ENCODE measurements at regions not wholly inside any gene's neighbourhood (a gene's known extent, or its start where the extent isn't known, plus 50 kb on each side); places are given as distances from the start of the nearest gene placed in this dataset.

DNA sequence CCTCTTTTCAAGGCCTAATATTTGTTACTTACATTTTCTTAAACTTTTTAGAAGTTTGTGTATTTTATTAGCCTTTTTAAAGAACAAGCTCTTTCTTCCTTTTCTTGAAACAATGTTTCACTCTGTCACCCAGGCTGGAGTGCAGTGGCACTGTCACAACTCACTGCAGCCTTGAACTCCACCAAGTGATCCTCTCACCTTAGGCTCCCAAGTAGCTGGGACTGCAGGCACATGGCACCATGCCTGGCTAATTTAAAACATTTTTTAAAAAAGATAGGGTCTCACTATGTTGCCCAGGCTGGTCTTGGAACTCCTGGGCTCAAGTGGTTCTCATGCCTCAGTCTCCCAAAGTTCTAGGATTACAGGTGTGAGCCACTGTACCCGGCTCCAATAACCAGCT lies 192.2 kb upstream of the SPRY2 start:
- no CpG with 5 or more reads among the region's 1 CpG for WGBS (ENCODE audit: insufficient coverage)
- CTCF ChIA-PET: no interaction called here

DNA sequence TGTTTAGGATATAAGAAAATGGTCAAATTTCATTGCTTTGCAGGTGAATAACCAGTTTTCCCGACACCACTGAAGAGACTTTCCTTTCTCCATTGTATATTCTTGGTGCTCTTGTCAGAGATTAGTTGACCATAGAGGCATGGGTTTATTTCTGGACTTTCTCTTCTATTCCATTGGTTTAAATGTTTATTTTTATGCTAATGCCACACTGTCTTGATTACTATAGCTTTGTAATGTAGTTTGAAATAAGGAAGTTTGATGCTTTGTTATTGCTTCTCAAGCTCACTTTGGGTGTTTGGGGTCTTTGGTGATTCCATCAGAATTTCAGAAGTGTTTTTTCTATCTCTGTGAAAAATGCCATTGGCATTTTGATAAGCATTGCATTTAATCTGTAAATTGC lies 190.0 kb upstream of the SPRY2 start:
- no peaks in the 10 kb centered on the region for H3K4me1 Mint-ChIP-seq
- peaks cover 7 to 22% (median 10%) of the 10 kb centered on the region in 3 donors for H3K9me3 Mint-ChIP-seq
- H3K4me3 Mint-ChIP-seq: no peak overlapping the region
- H3K27me3 Mint-ChIP-seq: no peaks in the 10 kb centered on the region
- Histone ChIP-seq H3K9me3 (no peaks in the 10 kb centered on the region), H3K36me3 (ENCODE audit: control insufficient read depth in 2 of 2, extremely low read depth in 1 of 2, insufficient read depth in 1 of 2, low read length in 1 of 2) (no peaks in the 10 kb centered on the region), H3K4me3 (ENCODE audit: control insufficient read depth in 1 of 2, extremely low read depth in 1 of 2, low read length in 1 of 2) (no peak overlapping the region), H3K4me1 (ENCODE audit: control insufficient read depth in 1 of 2, extremely low read depth in 1 of 2, insufficient read depth in 2 of 2, low read length in 2 of 2) (no peaks in the 10 kb centered on the region), H3K27me3 (replicated peaks in 1 of 2; ENCODE audit: control insufficient read depth in 2 of 2, extremely low read depth in 1 of 2, insufficient read depth in 2 of 2, low read length in 1 of 2) (no peaks in the 10 kb centered on the region), H3K27ac (ENCODE audit: low read length) (no peak overlapping the region)
- CTCF ChIA-PET: no interaction called here
- WGBS (ENCODE audit: insufficient coverage): no CpG with 5 or more reads among the region's 1 CpG
- no peaks in the 10 kb centered on the region for H3K36me3 Mint-ChIP-seq
- DNase-seq (no peak), ATAC-seq (replicated peaks in 1 of 4) (no peak)
- H3K27ac Mint-ChIP-seq: no peak overlapping the region
- POLR2A ChIA-PET: no interaction called here

More for the DNA sequence above, 192.2 kb upstream of the SPRY2 start:
- no peaks in the 10 kb centered on the region for H3K4me1 ChIP-seq (ENCODE audit: control insufficient read depth in 1 of 2, extremely low read depth in 1 of 2, insufficient read depth in 2 of 2, low read length in 2 of 2)
- Mint-ChIP-seq H3K27ac (no peak overlapping the region), H3K9me3 (peaks cover 7 to 15% (median 13%) of the 10 kb centered on the region in 3 donors), H3K36me3 (no peaks in the 10 kb centered on the region), H3K27me3 (no peaks in the 10 kb centered on the region), H3K4me3 (no peak overlapping the region), H3K4me1 (no peaks in the 10 kb centered on the region)
- H3K4me3 ChIP-seq (ENCODE audit: control insufficient read depth in 1 of 2, extremely low read depth in 1 of 2, low read length in 1 of 2): no peak overlapping the region
- no peaks in the 10 kb centered on the region for H3K9me3 ChIP-seq
- POLR2A ChIA-PET: no interaction called here
- ATAC-seq (replicated peaks in 1 of 4) (no peak), DNase-seq (no peak)
- no peaks in the 10 kb centered on the region for H3K36me3 ChIP-seq (ENCODE audit: control insufficient read depth in 2 of 2, extremely low read depth in 1 of 2, insufficient read depth in 1 of 2, low read length in 1 of 2)
- no peaks in the 10 kb centered on the region for H3K27me3 ChIP-seq (replicated peaks in 1 of 2; ENCODE audit: control insufficient read depth in 2 of 2, extremely low read depth in 1 of 2, insufficient read depth in 2 of 2, low read length in 1 of 2)
- no peak overlapping the region for H3K27ac ChIP-seq (ENCODE audit: low read length)

DNA sequence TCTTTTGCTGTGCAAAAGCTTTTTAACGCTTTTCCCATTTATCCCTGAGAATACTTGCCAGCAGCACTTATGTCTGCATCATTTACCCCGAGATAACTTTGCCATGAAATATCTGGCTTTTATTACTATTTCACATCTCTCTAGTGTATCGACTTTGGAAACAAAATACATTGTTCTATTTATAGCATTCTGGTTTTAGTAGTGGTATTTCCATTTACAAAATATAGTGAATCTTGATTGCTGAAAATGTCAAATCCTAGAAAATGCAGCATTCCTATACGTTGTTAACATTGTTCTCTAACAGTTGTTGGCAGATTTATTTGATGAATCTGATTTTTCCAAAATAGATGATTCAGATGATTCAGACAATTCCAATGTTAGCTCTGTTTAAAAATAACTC lies 189.3 kb upstream of the SPRY2 start:
- Histone ChIP-seq H3K4me3 (ENCODE audit: control insufficient read depth in 1 of 2, extremely low read depth in 1 of 2, low read length in 1 of 2) (no peak overlapping the region), H3K27me3 (replicated peaks in 1 of 2; ENCODE audit: control insufficient read depth in 2 of 2, extremely low read depth in 1 of 2, insufficient read depth in 2 of 2, low read length in 1 of 2) (no peaks in the 10 kb centered on the region), H3K36me3 (ENCODE audit: control insufficient read depth in 2 of 2, extremely low read depth in 1 of 2, insufficient read depth in 1 of 2, low read length in 1 of 2) (no peaks in the 10 kb centered on the region), H3K27ac (ENCODE audit: low read length) (no peak overlapping the region), H3K9me3 (no peaks in the 10 kb centered on the region), H3K4me1 (ENCODE audit: control insufficient read depth in 1 of 2, extremely low read depth in 1 of 2, insufficient read depth in 2 of 2, low read length in 2 of 2) (no peaks in the 10 kb centered on the region)
- H3K9me3 Mint-ChIP-seq: peaks cover 7 to 22% (median 10%) of the 10 kb centered on the region in 3 donors
- H3K27ac Mint-ChIP-seq: no peak overlapping the region
- H3K27me3 Mint-ChIP-seq: no peaks in the 10 kb centered on the region
- no peaks in the 10 kb centered on the region for H3K36me3 Mint-ChIP-seq
- ChIA-PET CTCF (no interaction called here), POLR2A (no interaction called here)
- no peak overlapping the region for H3K4me3 Mint-ChIP-seq
- no peaks in the 10 kb centered on the region for H3K4me1 Mint-ChIP-seq
- DNase-seq (no peak), ATAC-seq (replicated peaks in 1 of 4) (no peak)
- WGBS (ENCODE audit: insufficient coverage): 100% methylated on average over 1 of the region's 4 CpGs

DNA sequence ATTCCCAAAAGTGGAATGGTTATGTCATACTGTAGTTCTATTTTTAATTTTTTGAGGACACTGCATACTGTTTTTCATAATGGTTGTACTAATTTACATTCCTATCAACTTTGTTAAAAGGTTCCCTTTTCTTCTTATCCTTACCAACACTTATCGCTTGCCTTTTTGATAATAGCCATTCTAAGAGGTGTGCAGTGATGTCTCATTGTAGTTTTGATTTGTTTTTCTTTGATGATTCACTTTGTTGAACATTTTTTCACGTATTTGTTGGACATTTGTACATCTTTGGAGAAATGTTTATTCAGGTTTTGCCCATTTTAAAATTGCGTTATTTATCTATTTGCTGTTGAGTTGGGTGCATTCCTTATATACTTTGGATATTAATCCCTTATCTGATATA lies 188.8 kb upstream of the SPRY2 start:
- Histone ChIP-seq H3K27me3 (replicated peaks in 1 of 2; ENCODE audit: control insufficient read depth in 2 of 2, extremely low read depth in 1 of 2, insufficient read depth in 2 of 2, low read length in 1 of 2) (no peaks in the 10 kb centered on the region), H3K4me1 (ENCODE audit: control insufficient read depth in 1 of 2, extremely low read depth in 1 of 2, insufficient read depth in 2 of 2, low read length in 2 of 2) (no peaks in the 10 kb centered on the region), H3K27ac (ENCODE audit: low read length) (no peak overlapping the region), H3K36me3 (ENCODE audit: control insufficient read depth in 2 of 2, extremely low read depth in 1 of 2, insufficient read depth in 1 of 2, low read length in 1 of 2) (no peaks in the 10 kb centered on the region), H3K9me3 (no peaks in the 10 kb centered on the region), H3K4me3 (ENCODE audit: control insufficient read depth in 1 of 2, extremely low read depth in 1 of 2, low read length in 1 of 2) (no peak overlapping the region)
- no peak for DNase-seq
- H3K9me3 Mint-ChIP-seq: peaks cover 7 to 22% (median 10%) of the 10 kb centered on the region in 3 donors
- WGBS (ENCODE audit: insufficient coverage): 57% methylated on average over 1 of the region's 3 CpGs
- H3K27me3 Mint-ChIP-seq: no peaks in the 10 kb centered on the region
- no peaks in the 10 kb centered on the region for H3K4me1 Mint-ChIP-seq
- H3K36me3 Mint-ChIP-seq: no peaks in the 10 kb centered on the region
- POLR2A ChIA-PET: no interaction called here
- no peak overlapping the region for H3K4me3 Mint-ChIP-seq
- CTCF ChIA-PET: no interaction called here
- no peak overlapping the region for H3K27ac Mint-ChIP-seq
- ATAC-seq (replicated peaks in 1 of 4): no peak

DNA sequence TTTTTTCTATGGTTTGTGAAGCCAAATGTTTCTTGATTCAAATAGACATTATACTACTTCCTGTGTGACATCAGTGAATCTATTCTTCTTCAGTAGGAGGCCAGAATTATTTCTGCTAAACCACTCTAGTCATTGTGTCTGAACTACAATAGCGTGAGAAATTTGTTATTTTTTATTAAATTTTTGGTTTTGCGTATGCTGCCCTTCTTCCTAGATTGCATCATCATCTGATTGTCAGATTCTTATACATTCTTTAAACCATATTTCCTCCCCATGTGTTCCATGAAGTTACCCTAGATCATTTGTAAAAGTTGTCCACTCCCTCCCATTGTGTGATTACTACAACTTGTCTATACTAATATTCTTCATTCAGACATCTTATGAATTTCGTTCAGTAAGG lies 187.8 kb upstream of the SPRY2 start:
- no peak overlapping the region for H3K4me3 Mint-ChIP-seq

DNA sequence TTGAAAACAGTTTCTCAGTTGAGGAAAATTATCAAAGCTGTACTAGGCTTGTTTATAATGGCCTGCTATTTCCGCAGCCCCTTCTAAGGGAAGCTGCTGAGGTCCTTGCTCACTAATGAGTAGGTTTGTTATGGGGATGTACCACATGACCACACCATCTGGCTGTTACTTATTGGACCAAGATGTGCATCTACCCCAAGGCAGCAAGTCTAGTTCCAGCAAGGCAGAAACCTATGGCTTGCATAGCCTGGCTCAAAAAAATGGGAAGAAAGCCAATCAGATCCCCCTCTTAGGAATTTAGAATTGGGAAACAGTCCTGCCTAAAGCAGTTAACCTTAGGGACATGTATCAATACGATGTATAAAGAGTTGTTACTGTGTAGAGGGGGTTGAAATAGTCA lies 186.5 kb upstream of the SPRY2 start:
- POLR2A ChIA-PET: no interaction called here

More for the DNA sequence above, 187.8 kb upstream of the SPRY2 start:
- no peaks in the 10 kb centered on the region for H3K27me3 Mint-ChIP-seq
- DNase-seq (no peak), ATAC-seq (replicated peaks in 1 of 4) (no peak)
- WGBS (ENCODE audit: insufficient coverage): no CpG with 5 or more reads among the region's 3 CpGs
- no peaks in the 10 kb centered on the region for H3K9me3 ChIP-seq
- CTCF ChIA-PET: no interaction called here
- H3K4me3 ChIP-seq (ENCODE audit: control insufficient read depth in 1 of 2, extremely low read depth in 1 of 2, low read length in 1 of 2): no peak overlapping the region
- H3K36me3 ChIP-seq (ENCODE audit: control insufficient read depth in 2 of 2, extremely low read depth in 1 of 2, insufficient read depth in 1 of 2, low read length in 1 of 2): no peaks in the 10 kb centered on the region
- H3K9me3 Mint-ChIP-seq: peaks cover 10 to 25% (median 11%) of the 10 kb centered on the region in 3 donors
- no peaks in the 10 kb centered on the region for H3K4me1 ChIP-seq (ENCODE audit: control insufficient read depth in 1 of 2, extremely low read depth in 1 of 2, insufficient read depth in 2 of 2, low read length in 2 of 2)
- H3K27me3 ChIP-seq (replicated peaks in 1 of 2; ENCODE audit: control insufficient read depth in 2 of 2, extremely low read depth in 1 of 2, insufficient read depth in 2 of 2, low read length in 1 of 2): no peaks in the 10 kb centered on the region
- no peak overlapping the region for H3K27ac ChIP-seq (ENCODE audit: low read length)
- H3K4me1 Mint-ChIP-seq: no peaks in the 10 kb centered on the region
- POLR2A ChIA-PET: no interaction called here
- H3K36me3 Mint-ChIP-seq: no peaks in the 10 kb centered on the region
- no peak overlapping the region for H3K27ac Mint-ChIP-seq

More for the DNA sequence above, 186.5 kb upstream of the SPRY2 start:
- Histone ChIP-seq H3K27me3 (replicated peaks in 1 of 2; ENCODE audit: control insufficient read depth in 2 of 2, extremely low read depth in 1 of 2, insufficient read depth in 2 of 2, low read length in 1 of 2) (no peaks in the 10 kb centered on the region), H3K4me1 (ENCODE audit: control insufficient read depth in 1 of 2, extremely low read depth in 1 of 2, insufficient read depth in 2 of 2, low read length in 2 of 2) (no peaks in the 10 kb centered on the region), H3K4me3 (ENCODE audit: control insufficient read depth in 1 of 2, extremely low read depth in 1 of 2, low read length in 1 of 2) (no peak overlapping the region), H3K36me3 (ENCODE audit: control insufficient read depth in 2 of 2, extremely low read depth in 1 of 2, insufficient read depth in 1 of 2, low read length in 1 of 2) (no peaks in the 10 kb centered on the region), H3K27ac (ENCODE audit: low read length) (no peak overlapping the region), H3K9me3 (no peaks in the 10 kb centered on the region)
- Mint-ChIP-seq H3K4me1 (no peaks in the 10 kb centered on the region), H3K27ac (no peak overlapping the region), H3K9me3 (peaks cover 10 to 25% (median 11%) of the 10 kb centered on the region in 3 donors), H3K27me3 (no peaks in the 10 kb centered on the region), H3K4me3 (no peak overlapping the region), H3K36me3 (no peaks in the 10 kb centered on the region)
- CTCF ChIA-PET: no interaction called here
- no peak for DNase-seq
- ATAC-seq (replicated peaks in 1 of 4): no peak
- WGBS (ENCODE audit: insufficient coverage): 79% methylated on average over 2 of the region's 2 CpGs
